H9 (cell line): ENCODE measurements at regions not wholly inside any gene's neighbourhood (a gene's known extent, or its start where the extent isn't known, plus 50 kb on each side); places are given as distances from the start of the nearest gene placed in this dataset.

Experiments used
- DNase-seq: peaks from one replicate; pipeline ENCODE4 v3.0.0-alpha.2; 2017
- H2AFZ ChIP-seq: one replicate; pipeline ENCODE4 v1.6.1; 2013; ENCODE audit warnings: mild to moderate bottlenecking, low read length, control low read depth, moderate library complexity
- H2AK5ac ChIP-seq: 2 replicates; pipeline ENCODE4 v1.6.1; 2013; ENCODE audit warnings: low read length, control low read depth, mixed read lengths; ENCODE audit not compliant: insufficient read length
- H2BK120ac ChIP-seq: one replicate; pipeline ENCODE4 v1.6.1; 2013; ENCODE audit warnings: low read depth, mild to moderate bottlenecking, low read length, control low read depth, inconsistent platforms; ENCODE audit not compliant: poor library complexity, severe bottlenecking
- H2BK12ac ChIP-seq: 2 replicates; pipeline ENCODE4 v1.6.1; 2013; ENCODE audit warnings: low read length, control low read depth, mixed read lengths, low read depth; ENCODE audit not compliant: insufficient read length
- H2BK15ac ChIP-seq: 2 replicates; pipeline ENCODE4 v1.6.1; 2013; ENCODE audit warnings: low read depth, low read length, control low read depth
- H2BK20ac ChIP-seq: one replicate; pipeline ENCODE4 v1.6.1; 2013; ENCODE audit warnings: low read depth, mild to moderate bottlenecking, low read length, control low read depth, inconsistent platforms; ENCODE audit not compliant: poor library complexity, severe bottlenecking
- H2BK5ac ChIP-seq: 2 replicates; pipeline ENCODE4 v1.6.1; 2013; ENCODE audit warnings: low read length, control low read depth, mixed read lengths; ENCODE audit not compliant: insufficient read length
- H3K14ac ChIP-seq: 2 replicates; pipeline ENCODE4 v1.6.1; 2013; ENCODE audit warnings: low read length, control low read depth; ENCODE audit not compliant: insufficient read depth
- H3K18ac ChIP-seq: 2 replicates; pipeline ENCODE4 v1.6.1; 2013; ENCODE audit warnings: low read depth, mild to moderate bottlenecking, mixed read lengths, low read length, control low read depth; ENCODE audit not compliant: insufficient read length
- H3K23ac ChIP-seq: 2 replicates; pipeline ENCODE4 v1.6.1; 2013; ENCODE audit warnings: low read length, control low read depth, mixed read lengths, low read depth; ENCODE audit not compliant: insufficient read length
- H3K23me2 ChIP-seq: 2 replicates; pipeline ENCODE4 v1.6.1; 2013; ENCODE audit warnings: low read depth, mild to moderate bottlenecking, mixed read lengths, low read length, control low read depth; ENCODE audit not compliant: insufficient read length, poor library complexity, severe bottlenecking
- H3K27ac ChIP-seq: 2 replicates; pipeline ENCODE4 v1.5.1; 2013; ENCODE audit warnings: low read length, control low read depth, mixed read lengths, low read depth; ENCODE audit not compliant: insufficient read length
- H3K27me3 ChIP-seq: 2 replicates; pipeline ENCODE4 v1.6.1; 2013; ENCODE audit warnings: low read length, control low read depth, inconsistent platforms; ENCODE audit not compliant: insufficient read depth
- H3K4ac ChIP-seq: 2 replicates; pipeline ENCODE4 v1.6.1; 2013; ENCODE audit warnings: low read depth, mild to moderate bottlenecking, control low read depth, inconsistent platforms, low read length, moderate library complexity
- H3K4me1 ChIP-seq: 2 replicates; pipeline ENCODE4 v1.6.1; 2013; ENCODE audit warnings: low read length, control low read depth, inconsistent platforms; ENCODE audit not compliant: insufficient read depth
- H3K4me2 ChIP-seq: 2 replicates; pipeline ENCODE4 v1.6.1; 2013; ENCODE audit warnings: low read length, control low read depth, mixed read lengths; ENCODE audit not compliant: insufficient read length, insufficient read depth
- H3K56ac ChIP-seq: 2 replicates; pipeline ENCODE4 v1.6.1; 2013; ENCODE audit warnings: low read depth, mild to moderate bottlenecking, mixed read lengths, low read length, control low read depth; ENCODE audit not compliant: insufficient read length
- H3K79me1 ChIP-seq: 2 replicates; pipeline ENCODE4 v1.6.1; 2013; ENCODE audit warnings: low read depth, mild to moderate bottlenecking, moderate library complexity, low read length, control low read depth, inconsistent platforms; ENCODE audit not compliant: insufficient read depth, poor library complexity, severe bottlenecking
- H3K79me2 ChIP-seq: 2 replicates; pipeline ENCODE4 v1.6.1; 2013; ENCODE audit warnings: low read length, control low read depth, inconsistent platforms; ENCODE audit not compliant: insufficient read depth
- H3K9ac ChIP-seq: 2 replicates; pipeline ENCODE4 v1.6.1; 2013; ENCODE audit warnings: low read length, control low read depth, mixed read lengths; ENCODE audit not compliant: insufficient read length; ENCODE audit errors: extremely low read depth
- H3K9me3 ChIP-seq: one replicate; pipeline ENCODE4 v1.6.1; 2013; ENCODE audit warnings: low read depth, low read length, inconsistent platforms; ENCODE audit not compliant: control insufficient read depth
- H3T11ph ChIP-seq: one replicate; pipeline ENCODE4 v1.6.1; 2013; ENCODE audit warnings: mild to moderate bottlenecking, low read length, control low read depth, inconsistent platforms
- H4K20me1 ChIP-seq: one replicate; pipeline ENCODE4 v1.6.1; 2013; ENCODE audit not compliant: control insufficient read depth, insufficient read length, insufficient read depth
- H4K5ac ChIP-seq: 2 replicates; pipeline ENCODE4 v1.6.1; 2013; ENCODE audit warnings: low read depth, mild to moderate bottlenecking, mixed read lengths, low read length, control low read depth; ENCODE audit not compliant: insufficient read length
- H4K8ac ChIP-seq: replicated peaks from 2 replicates; pipeline ENCODE4 v1.6.1; 2013; ENCODE audit warnings: low read length, control low read depth, mixed read lengths, low read depth; ENCODE audit not compliant: insufficient read length
- H4K91ac ChIP-seq: 2 replicates; pipeline ENCODE4 v1.6.1; 2013; ENCODE audit warnings: low read depth, mild to moderate bottlenecking, moderate library complexity, mixed read lengths, low read length, control low read depth; ENCODE audit not compliant: insufficient read length
- H3K27ac Mint-ChIP-seq, 3 experiments: 2 replicates in 2 of 3; 3 replicates in 1 of 3; pipeline ENCODE4 v1.8.0; 2020 to 2021; ENCODE audit warnings: mixed read lengths in 3 of 3, mild to moderate bottlenecking in 1 of 3, moderate library complexity in 1 of 3
- H3K27me3 Mint-ChIP-seq: 2 replicates; pipeline ENCODE4 v1.8.0; 2021; ENCODE audit warnings: low read depth, mild to moderate bottlenecking, moderate library complexity, mixed read lengths
- H3K36me3 Mint-ChIP-seq, 3 experiments: 2 replicates in 2 of 3; 3 replicates in 1 of 3; pipeline ENCODE4 v1.8.0; 2020 to 2021; ENCODE audit warnings: low read depth in 3 of 3, mixed read lengths in 3 of 3; ENCODE audit not compliant: insufficient read depth in 1 of 3
- H3K4me1 Mint-ChIP-seq, 2 experiments: 2 replicates each; pipeline ENCODE4 v1.8.0; 2020; ENCODE audit warnings: mixed read lengths in 2 of 2
- H3K4me3 Mint-ChIP-seq, 2 experiments: 2 replicates in 1 of 2; 3 replicates in 1 of 2; pipeline ENCODE4 v1.8.0; 2020 to 2021; ENCODE audit warnings: mild to moderate bottlenecking in 2 of 2, mixed read lengths in 2 of 2, moderate library complexity in 1 of 2
- H3K9me3 Mint-ChIP-seq, 2 experiments: 2 replicates in 1 of 2; 3 replicates in 1 of 2; pipeline ENCODE4 v1.8.0; 2020; ENCODE audit warnings: mild to moderate bottlenecking in 2 of 2, mixed read lengths in 2 of 2, moderate library complexity in 1 of 2
- CTCF ChIP-seq: fragments of 200-600 bp; sonication (generic); conservative IDR thresholded peaks from 3 replicates; pipeline ENCODE4 v1.8.0; 2021; ENCODE audit warnings: antibody characterized with exemption, mild to moderate bottlenecking

- Histone ChIP-seq H4K91ac (no peak overlapping the region), H3K18ac (no peak overlapping the region), H3K27me3 (no peaks in the 10 kb centered on the region), H3K9ac (no peak overlapping the region), H3K27ac (no peak overlapping the region), H3K14ac (no peak overlapping the region), H4K5ac (no peak overlapping the region), H3T11ph (no peak overlapping the region), H3K23ac (no peak overlapping the region), H3K23me2 (no peaks in the 10 kb centered on the region), H2BK12ac (no peak overlapping the region), H2BK20ac (no peak overlapping the region), H2BK120ac (no peak overlapping the region), H3K4me1 (no peaks in the 10 kb centered on the region), H3K4ac (no peak overlapping the region), H2AK5ac (no peak overlapping the region), H3K56ac (no peak overlapping the region), H2BK15ac (no peak overlapping the region), H3K79me1 (no peaks in the 10 kb centered on the region), H3K9me3 (no peaks in the 10 kb centered on the region), H4K20me1 (no peaks in the 10 kb centered on the region), H2AFZ (no peak overlapping the region), H3K79me2 (no peaks in the 10 kb centered on the region), H3K4me2 (no peak overlapping the region), H2BK5ac (no peak overlapping the region), H4K8ac (no peak overlapping the region)
- H3K4me1 Mint-ChIP-seq = peaks cover 0 to 3% of the 10 kb centered on the region in 2 experiments; a peak in 1 of 4 replicates
- H3K36me3 Mint-ChIP-seq = peaks cover 20 to 34% (median 22%) of the 10 kb centered on the region in 3 experiments
- no peak for DNase-seq
- H3K27ac Mint-ChIP-seq = no peak overlapping the region
- no peaks in the 10 kb centered on the region for H3K27me3 Mint-ChIP-seq
- TF ChIP-seq CTCF = no peak
- peaks cover 10 to 16% of the 10 kb centered on the region in 2 experiments for H3K9me3 Mint-ChIP-seq
- H3K4me3 Mint-ChIP-seq = no peak overlapping the region
Observed at GRCh38 chrX:16284842-16285241, 117.6 kb downstream of the MAGEB17 start.
